Suprapubic skin (tissue), 4 donors: ENCODE measurements at regions not wholly inside any gene's neighbourhood (a gene's known extent, or its start where the extent isn't known, plus 50 kb on each side); places are given as distances from the start of the nearest gene placed in this dataset.
A peak's percentile ranks its signal among the peaks of the same experiment; 100 is the strongest.

Source experiments
- DNase-seq, 2 donors: peaks; one replicate each; pipeline ENCODE4 v3.0.0-alpha.2; 2019; ENCODE audit warnings: low spot score in 2 of 2
- H3K27ac ChIP-seq: fragments of 200-600 bp; sonication (generic); one replicate; pipeline ENCODE4 v1.5.1; 2019
- H3K27me3 ChIP-seq: fragments of 200-600 bp; sonication (generic); one replicate; pipeline ENCODE4 v1.5.1; 2019
- H3K36me3 ChIP-seq: fragments of 200-600 bp; sonication (generic); one replicate; pipeline ENCODE4 v1.5.1; 2019
- H3K4me1 ChIP-seq: fragments of 200-600 bp; sonication (generic); one replicate; pipeline ENCODE4 v1.5.1; 2019
- H3K4me3 ChIP-seq: fragments of 200-600 bp; sonication (generic); one replicate; pipeline ENCODE4 v1.5.1; 2019; ENCODE audit warnings: mild to moderate bottlenecking
- H3K9me3 ChIP-seq: fragments of 200-600 bp; sonication (generic); one replicate; pipeline ENCODE4 v1.5.1; 2019
- EP300 ChIP-seq: sonication (generic); formaldehyde crosslinking; IDR thresholded peaks from one replicate; pipeline ENCODE4 v1.6.1; 2017; ENCODE audit warnings: antibody characterized with exemption
- POLR2A ChIP-seq, 2 donors: fragments of 450-650 bp; IDR thresholded peaks; one replicate each; pipeline ENCODE4 v1.6.1; 2017; ENCODE audit warnings: antibody characterized with exemption in 2 of 2, mild to moderate bottlenecking in 2 of 2, moderate library complexity in 2 of 2
- POLR2AphosphoS5 ChIP-seq, 3 donors: sonication (generic); formaldehyde crosslinking; IDR thresholded peaks; one replicate each; pipeline ENCODE4 v1.6.1; 2017; ENCODE audit warnings: antibody characterized with exemption in 3 of 3
- WGBS: methylation state at CpG from one replicate; pipeline ENCODE4 v1.1.5; 2018; 5-methylcytosine and 5-hydroxymethylcytosine counted together
- TF ChIP-seq, protein P1 (sequence below), 2 donors: fragments of 200-600 bp in 1 of 2; fragments of 450-650 bp in 1 of 2; sonication (generic) in 1 of 2; IDR thresholded peaks; one replicate each; pipeline ENCODE4 v1.5.1; 2016 to 2019; ENCODE audit warnings: antibody characterized with exemption in 2 of 2, mild to moderate bottlenecking in 1 of 2, moderate library complexity in 1 of 2

DNA sequence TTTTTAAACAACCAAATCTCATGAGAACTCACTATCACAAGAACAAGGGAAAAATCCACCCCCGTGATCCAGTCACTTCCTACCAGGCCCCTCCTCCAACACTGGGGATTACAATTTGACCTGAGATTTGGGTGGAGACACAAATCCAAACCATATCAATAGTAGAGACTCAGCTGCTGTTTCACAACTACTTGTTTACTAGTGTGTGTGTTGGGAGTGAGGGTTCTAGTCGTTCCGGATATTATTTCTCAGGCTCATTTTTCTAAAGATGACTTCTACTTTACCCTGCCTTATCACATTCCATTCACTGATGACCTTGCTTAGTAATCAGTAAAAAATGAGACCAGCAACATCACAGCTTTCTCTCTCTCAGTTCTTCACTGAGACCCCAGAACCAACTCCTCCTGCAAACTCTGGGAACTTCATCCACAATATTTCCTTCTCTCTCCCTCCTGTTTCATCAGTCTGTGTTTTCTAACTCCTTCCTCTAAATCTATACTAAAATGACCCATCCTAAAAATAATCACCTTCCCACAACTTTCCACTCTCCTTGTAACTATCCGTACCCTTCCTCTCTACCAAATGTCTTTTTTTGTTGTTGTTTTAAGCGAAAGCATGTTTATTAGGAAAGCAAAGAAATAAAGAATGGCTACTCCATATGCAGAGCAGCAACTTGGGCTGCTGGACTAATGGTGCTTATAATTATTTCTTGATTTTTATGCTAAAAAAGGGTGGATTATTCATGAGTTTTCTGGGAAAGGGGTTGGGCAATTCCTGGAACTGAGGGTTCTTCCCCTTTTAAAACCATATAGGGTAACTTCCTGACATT is 121.5 kb upstream of the SPRY4 start:
- no peak overlapping the region for H3K27ac ChIP-seq
- DNase-seq: no peak
- WGBS: 79% methylated on average over 5 of the region's 5 CpGs

DNA sequence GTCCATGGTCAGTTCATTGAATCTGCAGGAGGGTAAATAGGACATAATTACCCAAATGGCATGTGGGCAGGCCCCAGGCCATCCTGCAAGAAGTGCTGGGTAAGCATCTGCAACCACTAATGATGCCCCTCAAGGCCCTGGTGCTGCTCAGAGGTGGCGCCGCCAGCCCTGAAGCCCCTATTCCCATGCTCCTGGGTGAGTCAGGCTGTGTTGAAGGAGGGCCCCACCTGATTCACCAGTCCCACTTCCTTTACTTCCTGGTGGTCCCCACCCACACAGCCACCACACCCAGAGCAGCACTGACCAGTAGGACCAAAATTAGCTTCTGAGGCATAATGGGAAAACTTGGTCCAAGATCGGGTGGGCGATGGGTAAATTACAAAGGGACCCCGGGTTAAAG is 120.4 kb upstream of the SPRY4 start:
- H3K4me3 ChIP-seq: no peak overlapping the region
- H3K36me3 ChIP-seq: no peaks in the 10 kb centered on the region
- H3K9me3 ChIP-seq: no peaks in the 10 kb centered on the region
- H3K4me1 ChIP-seq: no peaks in the 10 kb centered on the region
- WGBS: 93% methylated on average over 3 of the region's 5 CpGs
- no peak for TF ChIP-seq POLR2A (IDR thresholded peaks at IDR 0.05)
- no peak for TF ChIP-seq EP300
- no peak for TF ChIP-seq POLR2AphosphoS5 (IDR thresholded peaks at IDR 0.05)
- TF ChIP-seq, protein P1, sequence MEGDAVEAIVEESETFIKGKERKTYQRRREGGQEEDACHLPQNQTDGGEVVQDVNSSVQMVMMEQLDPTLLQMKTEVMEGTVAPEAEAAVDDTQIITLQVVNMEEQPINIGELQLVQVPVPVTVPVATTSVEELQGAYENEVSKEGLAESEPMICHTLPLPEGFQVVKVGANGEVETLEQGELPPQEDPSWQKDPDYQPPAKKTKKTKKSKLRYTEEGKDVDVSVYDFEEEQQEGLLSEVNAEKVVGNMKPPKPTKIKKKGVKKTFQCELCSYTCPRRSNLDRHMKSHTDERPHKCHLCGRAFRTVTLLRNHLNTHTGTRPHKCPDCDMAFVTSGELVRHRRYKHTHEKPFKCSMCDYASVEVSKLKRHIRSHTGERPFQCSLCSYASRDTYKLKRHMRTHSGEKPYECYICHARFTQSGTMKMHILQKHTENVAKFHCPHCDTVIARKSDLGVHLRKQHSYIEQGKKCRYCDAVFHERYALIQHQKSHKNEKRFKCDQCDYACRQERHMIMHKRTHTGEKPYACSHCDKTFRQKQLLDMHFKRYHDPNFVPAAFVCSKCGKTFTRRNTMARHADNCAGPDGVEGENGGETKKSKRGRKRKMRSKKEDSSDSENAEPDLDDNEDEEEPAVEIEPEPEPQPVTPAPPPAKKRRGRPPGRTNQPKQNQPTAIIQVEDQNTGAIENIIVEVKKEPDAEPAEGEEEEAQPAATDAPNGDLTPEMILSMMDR (IDR thresholded peaks at IDR 0.05): no peak
- no peak overlapping the region for H3K27ac ChIP-seq
- DNase-seq: no peak
- no peaks in the 10 kb centered on the region for H3K27me3 ChIP-seq

More for the DNA sequence above, 121.5 kb upstream of the SPRY4 start:
- H3K27me3 ChIP-seq: no peaks in the 10 kb centered on the region
- no peaks in the 10 kb centered on the region for H3K36me3 ChIP-seq
- no peaks in the 10 kb centered on the region for H3K4me1 ChIP-seq
- no peak for TF ChIP-seq EP300
- TF ChIP-seq, protein P1 (IDR thresholded peaks at IDR 0.05): no peak
- H3K9me3 ChIP-seq: no peaks in the 10 kb centered on the region
- H3K4me3 ChIP-seq: no peak overlapping the region

DNA sequence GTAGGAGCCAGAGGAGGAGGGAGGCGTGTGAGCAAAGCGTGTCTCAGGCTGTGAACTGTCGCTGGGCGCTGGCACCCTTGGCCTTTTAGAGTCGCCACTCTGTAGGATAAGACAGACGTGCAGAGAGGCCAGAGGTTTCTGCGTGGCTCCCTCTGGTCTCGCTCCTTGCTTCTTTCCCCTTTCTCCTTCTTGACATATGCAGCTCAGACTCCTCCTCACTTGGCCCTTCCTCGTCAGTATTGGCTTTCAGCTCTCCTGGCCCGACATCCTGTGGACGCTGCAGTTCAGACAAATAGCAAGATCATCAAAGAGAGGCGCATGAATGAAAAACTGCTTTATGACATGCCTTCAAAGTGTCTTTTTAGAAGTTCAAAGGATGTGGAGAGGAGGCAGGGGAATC is 116.8 kb upstream of the SPRY4 start:
- H3K4me3 ChIP-seq: no peak overlapping the region
- 57% methylated on average over 12 of the region's 12 CpGs for WGBS
- DNase-seq: no peak

DNA sequence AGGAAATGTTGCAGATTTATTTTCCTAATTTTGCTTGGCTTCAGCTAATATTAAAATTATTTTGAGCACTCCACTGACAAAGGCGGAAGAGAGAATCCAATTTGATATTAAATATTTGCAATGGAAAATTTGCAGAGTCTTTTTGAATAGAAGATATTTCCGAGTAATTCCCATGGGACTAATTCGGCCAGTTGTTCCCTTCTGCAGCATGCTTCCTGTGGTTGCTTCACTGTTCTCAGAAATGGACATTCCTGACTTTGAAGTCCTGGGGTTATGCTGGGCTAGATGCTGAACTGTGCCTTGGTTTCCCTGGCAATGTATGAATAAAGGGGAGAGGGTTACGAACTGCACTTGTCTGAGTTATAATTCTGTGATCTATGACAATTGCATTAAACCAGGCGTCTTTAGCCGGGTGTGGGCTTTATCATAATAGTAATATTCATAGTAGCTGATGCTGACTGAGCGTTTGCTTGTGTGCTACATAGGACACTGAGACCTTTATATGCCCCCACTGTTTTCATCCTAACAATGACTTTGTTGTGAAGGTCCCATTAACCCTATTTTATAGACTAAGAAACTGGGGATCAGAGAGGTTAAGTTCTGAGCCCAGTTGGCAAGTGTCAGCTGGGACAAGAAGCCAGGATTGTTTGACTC is 114.5 kb upstream of the SPRY4 start:
- DNase-seq: no peak
- peaks cover 26% of the 10 kb centered on the region for H3K4me1 ChIP-seq
- H3K27me3 ChIP-seq: no peaks in the 10 kb centered on the region
- H3K9me3 ChIP-seq: no peaks in the 10 kb centered on the region
- H3K36me3 ChIP-seq: no peaks in the 10 kb centered on the region
- no peak overlapping the region for H3K4me3 ChIP-seq
- WGBS: 56% methylated on average over 7 of the region's 7 CpGs
- TF ChIP-seq EP300 (no peak), POLR2A (IDR thresholded peaks at IDR 0.05) (no peak), POLR2AphosphoS5 (IDR thresholded peaks at IDR 0.05) (no peak)
- TF ChIP-seq, protein P1 (IDR thresholded peaks at IDR 0.05): no peak
- H3K27ac ChIP-seq: no peak overlapping the region

More for the DNA sequence above, 116.8 kb upstream of the SPRY4 start:
- H3K9me3 ChIP-seq: no peaks in the 10 kb centered on the region
- no peaks in the 10 kb centered on the region for H3K27me3 ChIP-seq
- H3K4me1 ChIP-seq: peaks cover 24% of the 10 kb centered on the region
- H3K36me3 ChIP-seq: no peaks in the 10 kb centered on the region
- TF ChIP-seq, protein P1 (IDR thresholded peaks at IDR 0.05): no peak
- TF ChIP-seq EP300 (no peak), POLR2AphosphoS5 (IDR thresholded peaks at IDR 0.05) (no peak), POLR2A (IDR thresholded peaks at IDR 0.05) (no peak)
- H3K27ac ChIP-seq: no peak overlapping the region

DNA sequence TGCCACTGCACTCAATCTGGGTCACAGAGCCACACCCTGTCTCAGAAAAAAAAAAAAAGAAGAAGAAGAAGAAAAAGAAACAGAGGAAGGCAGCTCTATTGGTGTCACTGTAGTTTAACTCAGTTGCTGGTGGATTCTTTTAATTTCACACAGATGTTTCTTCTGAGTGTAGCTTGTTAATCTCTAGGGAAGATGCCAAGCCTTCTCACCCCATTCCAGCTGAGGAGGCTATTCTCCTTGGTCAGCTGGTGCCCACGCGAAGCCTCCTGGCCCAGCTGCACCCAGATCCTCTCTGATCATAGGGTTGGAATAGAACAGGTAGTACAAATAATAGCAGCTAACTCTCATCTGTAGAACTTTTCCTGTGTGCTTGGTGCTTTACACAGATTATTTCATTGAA is 113.8 kb upstream of the SPRY4 start:
- DNase-seq: no peak
- Histone ChIP-seq H3K4me1 (peaks cover 34% of the 10 kb centered on the region), H3K4me3 (no peak overlapping the region), H3K27ac (peak overlapping the region; percentile 18), H3K9me3 (no peaks in the 10 kb centered on the region), H3K36me3 (no peaks in the 10 kb centered on the region), H3K27me3 (no peaks in the 10 kb centered on the region)
- TF ChIP-seq EP300: no peak
- TF ChIP-seq, protein P1 (IDR thresholded peaks at IDR 0.05): no peak
- no peak for TF ChIP-seq POLR2A (IDR thresholded peaks at IDR 0.05)
- no peak for TF ChIP-seq POLR2AphosphoS5 (IDR thresholded peaks at IDR 0.05)
- 36% methylated on average over 2 of the region's 2 CpGs for WGBS
